AG04449 (cell line): ENCODE measurements at regions not wholly inside any gene's neighbourhood (a gene's known extent, or its start where the extent isn't known, plus 50 kb on each side); places are given as distances from the start of the nearest gene placed in this dataset.

Source experiments
- CTCF ChIA-PET: fragments of 350-600 bp; formaldehyde crosslinking; extraction: SDS; loops from one replicate; lab custom pipeline; 2021; ENCODE audit warnings: antibody characterized with exemption; lab: Yijun Ruan, JAX
- POLR2A ChIA-PET: fragments of 400-600, 350-600 bp; formaldehyde crosslinking; extraction: SDS; loops from one replicate; lab custom pipeline; 2020; ENCODE audit warnings: antibody characterized with exemption, inconsistent platforms; lab: Yijun Ruan, JAX
- DNase-seq: peaks from one replicate; pipeline ENCODE4 v3.0.0-alpha.2; 2010; ENCODE audit warnings: low read depth, low spot score
- H3K4me3 ChIP-seq: 2 replicates; pipeline ENCODE4 v1.5.1; 2011; ENCODE audit warnings: low read depth, mild to moderate bottlenecking, control low read depth, low read length
- CTCF ChIP-seq: IDR thresholded peaks from one replicate; pipeline ENCODE4 v1.5.1; 2011; ENCODE audit warnings: mild to moderate bottlenecking, moderate library complexity, low read length, control low read depth, inconsistent platforms; ENCODE audit not compliant: insufficient read depth; ENCODE audit errors: missing control alignments

GRCh38 chr16:66293207-66293735 lies 73.2 kb upstream of the CDH5 start:
- CTCF ChIA-PET, result no interaction called here

GRCh38 chr16:66292241-66292935 lies 74.1 kb upstream of the CDH5 start:
- H3K4me3 ChIP-seq, result no peak overlapping the region
- TF ChIP-seq CTCF, result no peak
- ChIA-PET CTCF (interaction anchor here (1.1 to 1.9 kb wide), 2 partner anchors 16 to 51 kb away, joined by 3 to 9 read pairs; no protein-coding TSS in a partner anchor), POLR2A (no interaction called here)
- no peak for DNase-seq

More at GRCh38 chr16:66293207-66293735, 73.2 kb upstream of the CDH5 start:
- no peak for TF ChIP-seq CTCF
- no peak overlapping the region for H3K4me3 ChIP-seq
- DNase-seq, result no peak
- POLR2A ChIA-PET, result no interaction called here

GRCh38 chr16:66291833-66292232 lies 74.7 kb upstream of the CDH5 start:
- DNase-seq, result no peak
- H3K4me3 ChIP-seq, result no peak overlapping the region
- no peak for TF ChIP-seq CTCF
- POLR2A ChIA-PET, result no interaction called here
- CTCF ChIA-PET, result interaction anchor here (0.8 to 1.9 kb wide), 3 partner anchors 16 to 52 kb away, joined by 3 to 9 read pairs (median 3); no protein-coding TSS in a partner anchor

- CTCF ChIA-PET, result no interaction called here
- H3K4me3 ChIP-seq, result no peak overlapping the region
These were observed 76.1 kb upstream of the CDH5 start for GRCh38 chr16:66290431-66290830.

GRCh38 chr16:66289986-66290385 lies 76.5 kb upstream of the CDH5 start:
- ChIA-PET CTCF (no interaction called here), POLR2A (no interaction called here)
- H3K4me3 ChIP-seq, result no peak overlapping the region
- DNase-seq, result no peak
- TF ChIP-seq CTCF, result no peak

More at GRCh38 chr16:66290431-66290830, 76.1 kb upstream of the CDH5 start:
- POLR2A ChIA-PET, result interaction anchor here (0.6 kb wide), 1 partner anchor 29 kb away, joined by 3 read pairs; no protein-coding TSS in a partner anchor
- DNase-seq, result no peak
- TF ChIP-seq CTCF, result no peak

GRCh38 chr16:66289051-66289680 lies 77.3 kb upstream of the CDH5 start:
- no peak for TF ChIP-seq CTCF
- POLR2A ChIA-PET, result no interaction called here
- CTCF ChIA-PET, result no interaction called here
- DNase-seq, result no peak
- no peak overlapping the region for H3K4me3 ChIP-seq
